HCT116 (cell line): ENCODE measurements at regions not wholly inside any gene's neighbourhood (a gene's known extent, or its start where the extent isn't known, plus 50 kb on each side); places are given as distances from the start of the nearest gene placed in this dataset.

ENCODE experiments used
- EGR1 ChIP-seq: IDR thresholded peaks from 2 replicates; pipeline ENCODE4 v1.6.1; 2012; ENCODE audit warnings: low read depth
- EZH2phosphoT487 ChIP-seq: fragments of 200-600 bp; IDR thresholded peaks from 2 replicates; pipeline ENCODE4 v1.6.1; 2018; ENCODE audit warnings: antibody characterized with exemption, borderline replicate concordance
- JUND ChIP-seq: IDR thresholded peaks from 2 replicates; pipeline ENCODE4 v1.6.1; 2012
- POLR2A ChIP-seq: IDR thresholded peaks from 2 replicates; pipeline ENCODE4 v1.7.0; 2011; ENCODE audit warnings: borderline replicate concordance; ENCODE audit not compliant: insufficient read depth, insufficient read length; ENCODE audit errors: extremely low read depth
- POLR2AphosphoS5 ChIP-seq: IDR thresholded peaks from 2 replicates; pipeline ENCODE4 v1.6.1; 2011; ENCODE audit warnings: mild to moderate bottlenecking, low read depth, low read length, moderate library complexity
- RAD21 ChIP-seq: IDR thresholded peaks from 2 replicates; pipeline ENCODE4 v1.6.1; 2012; ENCODE audit warnings: low read depth, mild to moderate bottlenecking
- SIN3A ChIP-seq: IDR thresholded peaks from 2 replicates; pipeline ENCODE4 v1.6.1; 2012; ENCODE audit warnings: low read depth
- SP1 ChIP-seq: IDR thresholded peaks from 2 replicates; pipeline ENCODE4 v1.6.1; 2012; ENCODE audit warnings: low read depth
- SRF ChIP-seq: IDR thresholded peaks from 2 replicates; pipeline ENCODE4 v1.6.1; 2012; ENCODE audit warnings: low read depth
- TCF7L2 ChIP-seq: IDR thresholded peaks from 2 replicates; pipeline ENCODE4 v1.7.0; 2011; ENCODE audit warnings: borderline replicate concordance, inconsistent platforms; ENCODE audit not compliant: insufficient read depth, insufficient read length; ENCODE audit errors: extremely low read depth
- TF ChIP-seq, protein P1 (sequence below), 3 experiments: fragments of 200-600 bp in 1 of 3; sonication (generic) in 1 of 3; IDR thresholded peaks in 2 of 3; conservative IDR thresholded peaks in 1 of 3; 2 replicates each; pipeline ENCODE4 v1.5.1; 2012 to 2017; ENCODE audit warnings: low read depth in 2 of 3, low read length in 2 of 3, antibody characterized with exemption in 1 of 3, borderline replicate concordance in 1 of 3, control low read depth in 1 of 3, mild to moderate bottlenecking in 1 of 3, mixed read lengths in 1 of 3, mixed run types in 1 of 3, moderate library complexity in 1 of 3; ENCODE audit not compliant: insufficient read depth in 1 of 3
- TF ChIP-seq, protein P2 (sequence below): IDR thresholded peaks from 2 replicates; pipeline ENCODE4 v1.6.1; 2012

DNA sequence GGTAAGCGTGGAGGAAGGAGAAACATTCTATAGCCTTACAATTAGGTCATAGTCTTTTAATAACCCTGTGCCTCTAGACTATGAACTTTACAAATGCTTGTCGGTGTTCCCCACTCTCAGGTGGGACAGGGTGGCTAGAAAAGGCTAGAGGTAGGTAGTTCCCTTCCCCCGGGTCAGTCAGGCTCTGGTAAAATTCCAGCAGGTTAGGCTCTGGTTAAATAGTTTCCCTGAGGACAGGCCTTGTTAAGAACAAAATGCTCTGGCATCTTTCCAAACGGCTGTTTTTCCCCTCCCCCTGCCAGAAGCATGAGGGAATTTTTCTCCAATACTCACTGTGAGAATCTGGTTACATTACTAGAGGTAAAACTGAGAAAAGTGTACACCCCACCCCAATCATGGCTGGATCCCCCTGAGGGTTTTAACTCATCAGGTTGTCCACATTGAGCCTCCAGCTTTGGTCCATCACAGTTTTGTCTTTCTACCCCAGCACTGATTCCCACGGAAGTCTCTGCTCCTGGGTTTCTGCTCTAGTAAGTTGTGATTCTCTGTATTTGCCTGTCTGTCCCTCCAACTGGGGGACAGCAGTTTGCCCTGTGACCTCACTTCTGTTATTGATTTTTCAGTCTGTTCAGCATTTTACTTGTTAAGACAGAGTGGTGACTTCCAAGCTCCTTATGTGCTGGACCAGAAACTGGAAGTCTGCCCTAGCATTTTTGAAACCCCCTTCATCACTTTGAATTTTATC, 84.7 kb upstream of the ADGRF1 start:
- TF ChIP-seq, protein P1, sequence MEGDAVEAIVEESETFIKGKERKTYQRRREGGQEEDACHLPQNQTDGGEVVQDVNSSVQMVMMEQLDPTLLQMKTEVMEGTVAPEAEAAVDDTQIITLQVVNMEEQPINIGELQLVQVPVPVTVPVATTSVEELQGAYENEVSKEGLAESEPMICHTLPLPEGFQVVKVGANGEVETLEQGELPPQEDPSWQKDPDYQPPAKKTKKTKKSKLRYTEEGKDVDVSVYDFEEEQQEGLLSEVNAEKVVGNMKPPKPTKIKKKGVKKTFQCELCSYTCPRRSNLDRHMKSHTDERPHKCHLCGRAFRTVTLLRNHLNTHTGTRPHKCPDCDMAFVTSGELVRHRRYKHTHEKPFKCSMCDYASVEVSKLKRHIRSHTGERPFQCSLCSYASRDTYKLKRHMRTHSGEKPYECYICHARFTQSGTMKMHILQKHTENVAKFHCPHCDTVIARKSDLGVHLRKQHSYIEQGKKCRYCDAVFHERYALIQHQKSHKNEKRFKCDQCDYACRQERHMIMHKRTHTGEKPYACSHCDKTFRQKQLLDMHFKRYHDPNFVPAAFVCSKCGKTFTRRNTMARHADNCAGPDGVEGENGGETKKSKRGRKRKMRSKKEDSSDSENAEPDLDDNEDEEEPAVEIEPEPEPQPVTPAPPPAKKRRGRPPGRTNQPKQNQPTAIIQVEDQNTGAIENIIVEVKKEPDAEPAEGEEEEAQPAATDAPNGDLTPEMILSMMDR (IDR thresholded peaks at IDR 0.05 in 2 of 3, conservative IDR thresholded peaks at IDR 0.05 in 1 of 3; ENCODE audit: borderline replicate concordance in 1 of 3, insufficient read depth in 1 of 3, low read depth in 2 of 3, low read length in 2 of 3): no peak
- TF ChIP-seq POLR2A: no peak
- no peak for TF ChIP-seq JUND
- no peak for TF ChIP-seq SIN3A
- TF ChIP-seq EZH2phosphoT487: no peak
- no peak for TF ChIP-seq TCF7L2
- no peak for TF ChIP-seq RAD21
- no peak for TF ChIP-seq POLR2AphosphoS5
- no peak for TF ChIP-seq EGR1
- TF ChIP-seq SRF: no peak
- TF ChIP-seq, protein P2, sequence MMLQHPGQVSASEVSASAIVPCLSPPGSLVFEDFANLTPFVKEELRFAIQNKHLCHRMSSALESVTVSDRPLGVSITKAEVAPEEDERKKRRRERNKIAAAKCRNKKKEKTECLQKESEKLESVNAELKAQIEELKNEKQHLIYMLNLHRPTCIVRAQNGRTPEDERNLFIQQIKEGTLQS: no peak
- TF ChIP-seq SP1: no peak
